HepG2 (cell line): ENCODE measurements at regions not wholly inside any gene's neighbourhood (a gene's known extent, or its start where the extent isn't known, plus 50 kb on each side); places are given as distances from the start of the nearest gene placed in this dataset.

Experiments used
- BCL3 ChIP-seq: sonication (generic); formaldehyde crosslinking; IDR thresholded peaks from 2 replicates; pipeline ENCODE4 v1.5.1; 2020; ENCODE audit warnings: mild to moderate bottlenecking, missing genetic modification reagents, moderate library complexity
- NR2F6 ChIP-seq, 2 experiments: IDR thresholded peaks; 2 replicates each; pipeline ENCODE4 v1.6.1; 2016; ENCODE audit warnings: antibody characterized with exemption in 1 of 2, mild to moderate bottlenecking in 1 of 2
- PBX3 ChIP-seq: sonication (generic); formaldehyde crosslinking; IDR thresholded peaks from 2 replicates; pipeline ENCODE4 v1.8.1; 2023; ENCODE audit warnings: missing genetic modification reagents, inconsistent platforms, borderline replicate concordance

GRCh38 chr6:26162399-26162798, 75.2 kb downstream of the HFE start:
- TF ChIP-seq NR2F6 (IDR thresholded peaks at IDR 0.05) (no peak), NR2F6 (CRISPR knock-in tag; IDR thresholded peaks at IDR 0.05) (no peak), BCL3 (CRISPR knock-in tag) (no peak), PBX3 (CRISPR knock-in tag) (no peak)
